ENCODE measurements at regions not wholly inside any gene's neighbourhood (a gene's known extent, or its start where the extent isn't known, plus 50 kb on each side); places are given as distances from the start of the nearest gene placed in this dataset.

DNA sequence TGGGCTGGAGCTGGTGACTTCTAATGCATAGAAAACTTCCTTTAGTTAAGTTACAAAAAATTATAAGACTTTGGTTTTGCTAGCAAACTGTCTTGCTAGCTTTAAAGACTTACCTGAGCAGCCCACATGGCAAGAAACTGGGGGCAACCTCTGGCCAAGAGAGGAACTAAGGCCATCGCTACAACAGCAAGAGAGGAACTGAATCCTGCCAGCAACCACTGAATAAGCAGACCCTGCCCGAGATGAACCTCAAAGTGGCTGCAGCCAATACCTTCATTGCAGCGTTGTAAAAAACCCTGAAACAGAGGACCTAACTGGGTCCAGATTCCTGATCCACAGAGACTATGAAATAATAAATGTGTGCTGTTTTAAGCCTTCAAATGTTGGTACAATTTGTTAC, 54.6 kb upstream of the STARD3NL start:
- H3K9me2 ChIP-seq (ENCODE audit: insufficient read depth, low read length) = no peaks in the 10 kb centered on the region
- no peaks in the 10 kb centered on the region for H3K27me3 ChIP-seq (ENCODE audit: insufficient read depth, low read depth, low read length)
- H3K4me2 ChIP-seq (ENCODE audit: low read length) = no peak overlapping the region
- H3K9ac ChIP-seq (ENCODE audit: low read length) = no peak overlapping the region
- no peak overlapping the region for H3K4me3 ChIP-seq (ENCODE audit: low read length)
- H3F3A ChIP-seq (ENCODE audit: insufficient read depth, low read length, poor library complexity, severe bottlenecking) = no peaks in the 10 kb centered on the region
- no peak overlapping the region for H2AFZ ChIP-seq (ENCODE audit: low read depth, low read length)
- no peak overlapping the region for H3K27ac ChIP-seq (ENCODE audit: low read length)
- no peaks in the 10 kb centered on the region for H3K36me3 ChIP-seq (ENCODE audit: insufficient read depth, low read length)
- H3K9me3 ChIP-seq (ENCODE audit: low read length) = no peaks in the 10 kb centered on the region
- TF ChIP-seq EZH2 (IDR thresholded peaks at IDR 0.05; ENCODE audit: borderline replicate concordance, insufficient read depth, low read length, poor library complexity, severe bottlenecking) (no peak), EP300 (conservative IDR thresholded peaks at IDR 0.05; ENCODE audit: poor library complexity, severe bottlenecking) (no peak), MXI1 (conservative IDR thresholded peaks at IDR 0.05; ENCODE audit: poor library complexity, severe bottlenecking) (no peak), TAF1 (IDR thresholded peaks at IDR 0.05; ENCODE audit: low read depth) (no peak), RAD21 (conservative IDR thresholded peaks at IDR 0.05) (no peak), POLR2AphosphoS5 (IDR thresholded peaks at IDR 0.05) (no peak), SMC3 (conservative IDR thresholded peaks at IDR 0.05; ENCODE audit: poor library complexity) (no peak)
- TF ChIP-seq, protein P1, sequence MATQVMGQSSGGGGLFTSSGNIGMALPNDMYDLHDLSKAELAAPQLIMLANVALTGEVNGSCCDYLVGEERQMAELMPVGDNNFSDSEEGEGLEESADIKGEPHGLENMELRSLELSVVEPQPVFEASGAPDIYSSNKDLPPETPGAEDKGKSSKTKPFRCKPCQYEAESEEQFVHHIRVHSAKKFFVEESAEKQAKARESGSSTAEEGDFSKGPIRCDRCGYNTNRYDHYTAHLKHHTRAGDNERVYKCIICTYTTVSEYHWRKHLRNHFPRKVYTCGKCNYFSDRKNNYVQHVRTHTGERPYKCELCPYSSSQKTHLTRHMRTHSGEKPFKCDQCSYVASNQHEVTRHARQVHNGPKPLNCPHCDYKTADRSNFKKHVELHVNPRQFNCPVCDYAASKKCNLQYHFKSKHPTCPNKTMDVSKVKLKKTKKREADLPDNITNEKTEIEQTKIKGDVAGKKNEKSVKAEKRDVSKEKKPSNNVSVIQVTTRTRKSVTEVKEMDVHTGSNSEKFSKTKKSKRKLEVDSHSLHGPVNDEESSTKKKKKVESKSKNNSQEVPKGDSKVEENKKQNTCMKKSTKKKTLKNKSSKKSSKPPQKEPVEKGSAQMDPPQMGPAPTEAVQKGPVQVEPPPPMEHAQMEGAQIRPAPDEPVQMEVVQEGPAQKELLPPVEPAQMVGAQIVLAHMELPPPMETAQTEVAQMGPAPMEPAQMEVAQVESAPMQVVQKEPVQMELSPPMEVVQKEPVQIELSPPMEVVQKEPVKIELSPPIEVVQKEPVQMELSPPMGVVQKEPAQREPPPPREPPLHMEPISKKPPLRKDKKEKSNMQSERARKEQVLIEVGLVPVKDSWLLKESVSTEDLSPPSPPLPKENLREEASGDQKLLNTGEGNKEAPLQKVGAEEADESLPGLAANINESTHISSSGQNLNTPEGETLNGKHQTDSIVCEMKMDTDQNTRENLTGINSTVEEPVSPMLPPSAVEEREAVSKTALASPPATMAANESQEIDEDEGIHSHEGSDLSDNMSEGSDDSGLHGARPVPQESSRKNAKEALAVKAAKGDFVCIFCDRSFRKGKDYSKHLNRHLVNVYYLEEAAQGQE (IDR thresholded peaks at IDR 0.05; ENCODE audit: borderline replicate concordance) = no peak
- TF ChIP-seq, protein P2, sequence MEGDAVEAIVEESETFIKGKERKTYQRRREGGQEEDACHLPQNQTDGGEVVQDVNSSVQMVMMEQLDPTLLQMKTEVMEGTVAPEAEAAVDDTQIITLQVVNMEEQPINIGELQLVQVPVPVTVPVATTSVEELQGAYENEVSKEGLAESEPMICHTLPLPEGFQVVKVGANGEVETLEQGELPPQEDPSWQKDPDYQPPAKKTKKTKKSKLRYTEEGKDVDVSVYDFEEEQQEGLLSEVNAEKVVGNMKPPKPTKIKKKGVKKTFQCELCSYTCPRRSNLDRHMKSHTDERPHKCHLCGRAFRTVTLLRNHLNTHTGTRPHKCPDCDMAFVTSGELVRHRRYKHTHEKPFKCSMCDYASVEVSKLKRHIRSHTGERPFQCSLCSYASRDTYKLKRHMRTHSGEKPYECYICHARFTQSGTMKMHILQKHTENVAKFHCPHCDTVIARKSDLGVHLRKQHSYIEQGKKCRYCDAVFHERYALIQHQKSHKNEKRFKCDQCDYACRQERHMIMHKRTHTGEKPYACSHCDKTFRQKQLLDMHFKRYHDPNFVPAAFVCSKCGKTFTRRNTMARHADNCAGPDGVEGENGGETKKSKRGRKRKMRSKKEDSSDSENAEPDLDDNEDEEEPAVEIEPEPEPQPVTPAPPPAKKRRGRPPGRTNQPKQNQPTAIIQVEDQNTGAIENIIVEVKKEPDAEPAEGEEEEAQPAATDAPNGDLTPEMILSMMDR (IDR thresholded peaks at IDR 0.05; ENCODE audit: poor library complexity, severe bottlenecking) = no peak
- no peaks in the 10 kb centered on the region for H3K79me2 ChIP-seq (replicated peaks; ENCODE audit: insufficient read depth, low read length)
- H4K20me1 ChIP-seq (ENCODE audit: insufficient read depth) = no peaks in the 10 kb centered on the region

DNA sequence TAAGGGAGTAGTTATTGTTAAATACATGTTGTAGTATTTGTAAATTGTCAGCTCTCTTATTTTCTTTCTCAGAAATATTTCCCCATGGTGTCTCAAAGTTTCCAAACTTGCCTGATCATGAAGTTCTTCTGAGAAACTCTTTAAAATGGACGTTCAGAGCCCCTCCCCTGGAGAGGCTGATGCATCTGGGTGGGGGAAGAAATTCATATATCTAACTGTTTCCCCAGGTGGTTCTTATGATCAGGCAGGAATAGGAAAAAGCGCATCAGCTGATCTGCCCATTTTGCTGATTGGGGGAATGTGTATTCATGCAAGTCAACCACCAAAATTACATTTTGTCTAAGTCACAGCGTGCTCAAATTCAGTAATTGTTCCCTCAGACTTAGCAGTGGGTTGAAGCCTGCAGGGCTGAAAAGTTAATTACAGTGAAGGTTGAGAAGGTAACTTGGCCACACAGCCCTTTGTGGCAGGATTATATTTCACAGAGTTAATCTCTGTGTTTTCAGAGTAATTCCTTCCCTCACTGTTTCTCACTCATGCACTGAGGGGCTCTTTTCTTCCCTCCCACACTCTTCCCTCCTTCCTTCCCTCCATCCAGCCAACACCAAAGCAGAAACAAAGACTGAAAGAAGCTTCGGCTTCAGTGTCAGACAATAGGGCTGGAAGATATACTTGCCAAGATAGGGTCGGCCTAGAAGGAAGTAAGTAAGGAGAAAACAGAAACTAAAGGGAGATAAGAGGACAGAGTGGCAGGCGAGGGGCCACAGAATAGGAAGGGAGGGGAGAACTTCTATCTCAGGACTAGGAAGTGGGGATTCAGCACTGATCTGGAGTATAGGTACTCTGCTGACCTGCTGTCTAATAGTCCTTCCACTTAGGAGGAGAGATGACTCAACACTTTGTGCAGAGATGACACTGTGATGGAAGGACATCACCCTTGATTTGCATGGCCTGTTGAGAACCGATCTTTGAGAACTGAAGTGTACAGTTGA, 50.5 kb upstream of the STARD3NL start:
- Histone ChIP-seq H3K27me3 (ENCODE audit: insufficient read depth, low read depth, low read length) (no peaks in the 10 kb centered on the region), H3K36me3 (ENCODE audit: insufficient read depth, low read length) (no peaks in the 10 kb centered on the region), H3K9me2 (ENCODE audit: insufficient read depth, low read length) (no peaks in the 10 kb centered on the region), H2AFZ (ENCODE audit: low read depth, low read length) (no peak overlapping the region), H3K79me2 (replicated peaks; ENCODE audit: insufficient read depth, low read length) (no peaks in the 10 kb centered on the region), H3K9me3 (ENCODE audit: low read length) (no peaks in the 10 kb centered on the region), H3K9ac (ENCODE audit: low read length) (no peak overlapping the region), H3K27ac (ENCODE audit: low read length) (no peak overlapping the region), H3K4me3 (ENCODE audit: low read length) (no peak overlapping the region), H3F3A (ENCODE audit: insufficient read depth, low read length, poor library complexity, severe bottlenecking) (no peaks in the 10 kb centered on the region), H4K20me1 (ENCODE audit: insufficient read depth) (no peaks in the 10 kb centered on the region), H3K4me2 (ENCODE audit: low read length) (no peak overlapping the region)
- TF ChIP-seq MXI1 (conservative IDR thresholded peaks at IDR 0.05; ENCODE audit: poor library complexity, severe bottlenecking) (no peak), EP300 (conservative IDR thresholded peaks at IDR 0.05; ENCODE audit: poor library complexity, severe bottlenecking) (no peak), POLR2AphosphoS5 (IDR thresholded peaks at IDR 0.05) (no peak), SMC3 (conservative IDR thresholded peaks at IDR 0.05; ENCODE audit: poor library complexity) (no peak)

Data from neural cell (in vitro differentiated cells).